IMR-90 (cell line): ENCODE measurements at regions not wholly inside any gene's neighbourhood (a gene's known extent, or its start where the extent isn't known, plus 50 kb on each side); places are given as distances from the start of the nearest gene placed in this dataset.

ENCODE experiments used
- BHLHE40 ChIP-seq: fragments of 150-350 bp; IDR thresholded peaks from 2 replicates; pipeline ENCODE4 v1.6.1; 2016; ENCODE audit warnings: mild to moderate bottlenecking, low read depth, low read length
- CHD1 ChIP-seq: IDR thresholded peaks from 2 replicates; pipeline ENCODE4 v1.6.1; 2012; ENCODE audit warnings: low read depth, low read length, improper control_type of control experiment
- CTCF ChIP-seq: conservative IDR thresholded peaks from 2 replicates; pipeline ENCODE4 v1.5.1; 2012; ENCODE audit warnings: mild to moderate bottlenecking, low read depth, low read length, improper control_type of control experiment
- ELK1 ChIP-seq: fragments of 150-350 bp; IDR thresholded peaks from 2 replicates; pipeline ENCODE4 v1.6.1; 2016; ENCODE audit warnings: low read depth, mild to moderate bottlenecking, low read length, moderate library complexity, borderline replicate concordance
- FOS ChIP-seq: fragments of 150-350 bp; IDR thresholded peaks from 2 replicates; pipeline ENCODE4 v1.6.1; 2016; ENCODE audit warnings: low read depth, low read length
- MXI1 ChIP-seq: IDR thresholded peaks from 2 replicates; pipeline ENCODE4 v1.6.1; 2012; ENCODE audit warnings: low read depth, mild to moderate bottlenecking, low read length, moderate library complexity, borderline replicate concordance
- NFE2L2 ChIP-seq: fragments of 150-350 bp; IDR thresholded peaks from 2 replicates; pipeline ENCODE4 v1.6.1; 2016; ENCODE audit warnings: low read depth, mild to moderate bottlenecking, low read length
- POLR2A ChIP-seq: IDR thresholded peaks from 2 replicates; pipeline ENCODE4 v1.6.1; 2012; ENCODE audit warnings: mild to moderate bottlenecking, low read depth, low read length

DNA sequence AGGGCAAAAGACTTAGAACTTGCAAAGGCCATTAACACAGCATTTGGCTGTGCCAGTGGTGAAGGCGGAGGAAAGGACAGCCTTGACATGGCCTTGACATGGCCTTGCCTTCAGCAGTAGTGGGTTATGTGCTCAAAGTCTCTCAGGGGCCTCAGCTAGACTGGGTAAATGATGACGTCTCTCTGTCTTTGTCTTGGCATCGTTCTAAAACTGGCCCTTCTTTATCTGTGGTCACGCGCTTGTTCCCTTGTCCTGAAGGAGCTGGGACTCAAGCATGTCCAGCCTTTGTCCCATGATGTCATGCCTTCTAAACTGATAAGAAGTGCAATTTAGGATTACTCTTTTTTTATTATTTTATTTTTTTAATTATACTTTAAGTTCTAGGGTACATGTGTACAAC is 88.7 kb upstream of the ATP10B start:
- TF ChIP-seq CTCF, result no peak
- no peak for TF ChIP-seq POLR2A
- TF ChIP-seq BHLHE40, result no peak
- no peak for TF ChIP-seq MXI1
- no peak for TF ChIP-seq CHD1
- TF ChIP-seq FOS, result no peak
- TF ChIP-seq ELK1, result no peak
- TF ChIP-seq NFE2L2, result no peak
